GM12873 (cell line): ENCODE measurements at regions not wholly inside any gene's neighbourhood (a gene's known extent, or its start where the extent isn't known, plus 50 kb on each side); places are given as distances from the start of the nearest gene placed in this dataset.

Source experiments
- CTCF ChIP-seq: IDR thresholded peaks from 2 replicates; pipeline ENCODE4 v1.5.1; 2012; ENCODE audit warnings: low read depth, mild to moderate bottlenecking, moderate library complexity, low read length, control low read depth; ENCODE audit not compliant: insufficient read depth; ENCODE audit errors: missing control alignments

DNA sequence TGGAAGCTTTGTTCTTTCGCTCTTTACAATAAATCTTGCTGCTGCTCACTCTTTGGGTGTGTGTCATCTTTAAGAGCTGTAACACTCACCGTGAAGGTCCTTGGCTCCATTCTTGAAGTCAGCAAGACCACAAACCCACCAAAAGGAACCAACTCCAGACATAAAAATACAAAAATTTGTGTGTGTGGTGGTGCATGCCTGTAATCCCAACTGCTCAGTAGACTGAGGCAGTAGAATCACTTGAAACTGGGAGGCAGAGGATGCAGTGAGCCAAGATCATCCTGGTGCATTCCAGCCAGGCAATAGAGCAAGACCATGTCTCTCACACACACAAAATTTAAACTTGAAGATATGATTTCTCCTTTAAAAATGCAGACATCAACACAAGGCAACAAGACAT, 1431.7 kb upstream of the B3GALT2 start:
- no peak for TF ChIP-seq CTCF

GRCh38 chr1:194616835-194617234, 1430.4 kb upstream of the B3GALT2 start:
- no peak for TF ChIP-seq CTCF

- TF ChIP-seq CTCF, result no peak
Measured at GRCh38 chr1:194602184-194602583, 1415.8 kb upstream of the B3GALT2 start.

DNA sequence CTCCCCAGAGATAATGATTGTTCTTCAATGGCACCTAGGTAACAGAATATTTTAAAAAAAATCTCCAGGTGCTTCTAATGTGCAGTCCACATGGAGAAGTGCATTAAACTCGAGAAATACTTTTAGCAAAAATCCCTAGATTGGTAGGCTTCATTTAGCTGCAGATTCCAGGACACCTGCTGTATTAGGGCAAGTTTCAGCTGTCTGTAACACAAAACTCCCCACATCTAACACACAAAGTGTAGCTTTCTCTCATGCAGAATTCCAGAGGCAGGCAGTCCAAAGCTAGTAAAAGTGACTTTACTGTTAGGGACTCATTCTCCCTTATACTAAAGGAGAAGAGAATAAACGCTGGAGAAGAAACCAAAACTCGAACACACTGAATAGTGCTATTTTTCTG, 1414.3 kb upstream of the B3GALT2 start:
- TF ChIP-seq CTCF, result no peak

DNA sequence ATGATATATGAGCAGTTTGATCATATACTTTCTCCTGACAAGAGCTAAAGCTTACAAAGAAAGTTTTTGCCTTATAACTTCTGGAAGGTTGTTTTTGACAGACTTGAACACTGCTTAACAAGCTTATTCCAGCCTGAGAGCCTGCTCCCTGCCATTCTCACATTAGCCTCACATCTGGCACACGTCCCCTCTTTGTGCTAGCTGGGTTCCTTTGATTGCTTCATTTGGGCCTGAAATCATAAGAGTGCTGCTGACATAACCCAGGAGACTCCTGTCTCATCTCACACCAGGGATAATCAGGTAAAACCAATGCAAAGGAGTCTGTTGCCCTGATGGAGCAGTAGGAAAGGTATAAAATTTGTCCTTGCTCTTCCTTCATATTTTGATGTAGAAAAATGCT, 1411.7 kb upstream of the B3GALT2 start:
- TF ChIP-seq CTCF, result no peak

- TF ChIP-seq CTCF, result no peak
Measured at GRCh38 chr1:194586302-194586701, 1399.9 kb upstream of the B3GALT2 start.

- no peak for TF ChIP-seq CTCF
Measured at GRCh38 chr1:194584052-194584451, 1397.6 kb upstream of the B3GALT2 start.
